ENCODE measurements at regions not wholly inside any gene's neighbourhood (a gene's known extent, or its start where the extent isn't known, plus 50 kb on each side); places are given as distances from the start of the nearest gene placed in this dataset.
"Not testable (repeated sequence)": the region's sequence is repeated elsewhere in the genome, so short reads cannot be mapped to it uniquely, and the experiment has no call there.

- Mint-ChIP-seq H3K9me3 (peaks cover 9% of the 10 kb centered on the region), H3K4me3 (no peak overlapping the region), H3K4me1 (ENCODE audit: low read depth) (no peaks in the 10 kb centered on the region), H3K27me3 (ENCODE audit: low read depth) (no peaks in the 10 kb centered on the region), H3K27ac (no peak overlapping the region), H3K36me3 (ENCODE audit: low read depth) (no peaks in the 10 kb centered on the region)
Observed at GRCh38 chr14:85063747-85064146, 466.2 kb upstream of the FLRT2 start.

GRCh38 chr14:85071447-85071846 lies 458.5 kb upstream of the FLRT2 start:
- no peaks in the 10 kb centered on the region for H3K36me3 Mint-ChIP-seq (ENCODE audit: low read depth)
- H3K27ac Mint-ChIP-seq, result no peak overlapping the region
- H3K4me3 Mint-ChIP-seq, result no peak overlapping the region
- no peaks in the 10 kb centered on the region for H3K27me3 Mint-ChIP-seq (ENCODE audit: low read depth)
- no peaks in the 10 kb centered on the region for H3K4me1 Mint-ChIP-seq (ENCODE audit: low read depth)
- H3K9me3 Mint-ChIP-seq, result peaks cover 12% of the 10 kb centered on the region

- no peaks in the 10 kb centered on the region for H3K4me1 Mint-ChIP-seq (ENCODE audit: low read depth)
- no peaks in the 10 kb centered on the region for H3K27me3 Mint-ChIP-seq (ENCODE audit: low read depth)
- no peak overlapping the region for H3K27ac Mint-ChIP-seq
- H3K9me3 Mint-ChIP-seq, result peaks cover 5% of the 10 kb centered on the region
- H3K4me3 Mint-ChIP-seq, result no peak overlapping the region
- H3K36me3 Mint-ChIP-seq (ENCODE audit: low read depth), result no peaks in the 10 kb centered on the region
Observed at GRCh38 chr14:85074955-85075354, 455.0 kb upstream of the FLRT2 start.

- H3K4me3 Mint-ChIP-seq, result no peak overlapping the region
- no peaks in the 10 kb centered on the region for H3K27me3 Mint-ChIP-seq (ENCODE audit: low read depth)
- H3K36me3 Mint-ChIP-seq (ENCODE audit: low read depth), result no peaks in the 10 kb centered on the region
- peaks cover 1% of the 10 kb centered on the region for H3K9me3 Mint-ChIP-seq
- H3K4me1 Mint-ChIP-seq (ENCODE audit: low read depth), result no peaks in the 10 kb centered on the region
- H3K27ac Mint-ChIP-seq, result no peak overlapping the region
Observed at GRCh38 chr14:85075694-85076476, 454.1 kb upstream of the FLRT2 start.

GRCh38 chr14:85077716-85078115 lies 452.2 kb upstream of the FLRT2 start:
- not testable (repeated sequence) for H3K27ac Mint-ChIP-seq; H3K4me1 Mint-ChIP-seq (ENCODE audit: low read depth); H3K36me3 Mint-ChIP-seq (ENCODE audit: low read depth); H3K4me3 Mint-ChIP-seq; H3K27me3 Mint-ChIP-seq (ENCODE audit: low read depth); H3K9me3 Mint-ChIP-seq

GRCh38 chr14:85079842-85080730 lies 449.9 kb upstream of the FLRT2 start:
- Mint-ChIP-seq H3K4me1 (ENCODE audit: low read depth) (no peaks in the 10 kb centered on the region), H3K36me3 (ENCODE audit: low read depth) (no peaks in the 10 kb centered on the region), H3K27me3 (ENCODE audit: low read depth) (no peaks in the 10 kb centered on the region), H3K9me3 (peaks cover 5% of the 10 kb centered on the region), H3K4me3 (no peak overlapping the region), H3K27ac (no peak overlapping the region)

GRCh38 chr14:85084344-85084743 lies 445.6 kb upstream of the FLRT2 start:
- Mint-ChIP-seq H3K9me3 (peaks cover 12% of the 10 kb centered on the region), H3K36me3 (ENCODE audit: low read depth) (no peaks in the 10 kb centered on the region), H3K4me3 (no peak overlapping the region), H3K4me1 (ENCODE audit: low read depth) (no peaks in the 10 kb centered on the region), H3K27ac (no peak overlapping the region), H3K27me3 (ENCODE audit: low read depth) (no peaks in the 10 kb centered on the region)

GRCh38 chr14:85085981-85086380 lies 444.0 kb upstream of the FLRT2 start:
- Mint-ChIP-seq H3K4me3 (no peak overlapping the region), H3K27ac (no peak overlapping the region), H3K36me3 (ENCODE audit: low read depth) (no peaks in the 10 kb centered on the region), H3K4me1 (ENCODE audit: low read depth) (no peaks in the 10 kb centered on the region), H3K9me3 (peaks cover 11% of the 10 kb centered on the region), H3K27me3 (ENCODE audit: low read depth) (no peaks in the 10 kb centered on the region)

GRCh38 chr14:85087201-85087600 lies 442.7 kb upstream of the FLRT2 start:
- H3K27ac Mint-ChIP-seq, result no peak overlapping the region
- peaks cover 7% of the 10 kb centered on the region for H3K9me3 Mint-ChIP-seq
- H3K36me3 Mint-ChIP-seq (ENCODE audit: low read depth), result no peaks in the 10 kb centered on the region
- H3K4me1 Mint-ChIP-seq (ENCODE audit: low read depth), result no peaks in the 10 kb centered on the region
- H3K27me3 Mint-ChIP-seq (ENCODE audit: low read depth), result no peaks in the 10 kb centered on the region
- H3K4me3 Mint-ChIP-seq, result no peak overlapping the region

- Mint-ChIP-seq H3K4me3 (no peak overlapping the region), H3K9me3 (peaks cover 7% of the 10 kb centered on the region), H3K27me3 (ENCODE audit: low read depth) (no peaks in the 10 kb centered on the region), H3K27ac (no peak overlapping the region), H3K36me3 (ENCODE audit: low read depth) (no peaks in the 10 kb centered on the region), H3K4me1 (ENCODE audit: low read depth) (no peaks in the 10 kb centered on the region)
Observed at GRCh38 chr14:85088192-85088591, 441.8 kb upstream of the FLRT2 start.

- Mint-ChIP-seq H3K27ac (no peak overlapping the region), H3K36me3 (ENCODE audit: low read depth) (no peaks in the 10 kb centered on the region), H3K27me3 (ENCODE audit: low read depth) (no peaks in the 10 kb centered on the region), H3K4me1 (ENCODE audit: low read depth) (no peaks in the 10 kb centered on the region), H3K9me3 (peaks cover 5% of the 10 kb centered on the region), H3K4me3 (no peak overlapping the region)
Observed at GRCh38 chr14:85090681-85091080, 439.3 kb upstream of the FLRT2 start.

- no peaks in the 10 kb centered on the region for H3K27me3 Mint-ChIP-seq (ENCODE audit: low read depth)
- H3K4me1 Mint-ChIP-seq (ENCODE audit: low read depth), result no peaks in the 10 kb centered on the region
- H3K9me3 Mint-ChIP-seq, result no peaks in the 10 kb centered on the region
- no peak overlapping the region for H3K27ac Mint-ChIP-seq
- no peak overlapping the region for H3K4me3 Mint-ChIP-seq
- H3K36me3 Mint-ChIP-seq (ENCODE audit: low read depth), result no peaks in the 10 kb centered on the region
Observed at GRCh38 chr14:85093631-85094330, 436.2 kb upstream of the FLRT2 start.

- Mint-ChIP-seq H3K36me3 (ENCODE audit: low read depth) (no peaks in the 10 kb centered on the region), H3K27me3 (ENCODE audit: low read depth) (no peaks in the 10 kb centered on the region), H3K4me1 (ENCODE audit: low read depth) (no peaks in the 10 kb centered on the region), H3K4me3 (no peak overlapping the region), H3K27ac (no peak overlapping the region), H3K9me3 (peaks cover 9% of the 10 kb centered on the region)
Observed at GRCh38 chr14:85102591-85102990, 427.4 kb upstream of the FLRT2 start.

- Mint-ChIP-seq H3K4me1 (ENCODE audit: low read depth) (no peaks in the 10 kb centered on the region), H3K36me3 (ENCODE audit: low read depth) (no peaks in the 10 kb centered on the region), H3K9me3 (peaks cover 14% of the 10 kb centered on the region), H3K27ac (no peak overlapping the region), H3K4me3 (no peak overlapping the region), H3K27me3 (ENCODE audit: low read depth) (no peaks in the 10 kb centered on the region)
Observed at GRCh38 chr14:85106506-85106905, 423.4 kb upstream of the FLRT2 start.
